ENCODE measurements at regions not wholly inside any gene's neighbourhood (a gene's known extent, or its start where the extent isn't known, plus 50 kb on each side); places are given as distances from the start of the nearest gene placed in this dataset.
"Not testable (repeated sequence)": the region's sequence is repeated elsewhere in the genome, so short reads cannot be mapped to it uniquely, and the experiment has no call there.

GRCh38 chr3:151552589-151552988, 91.7 kb upstream of the IGSF10 start:
- Histone ChIP-seq H3K9ac (ENCODE audit: low read depth, low read length) (no peak overlapping the region), H3K9me3 (ENCODE audit: insufficient read depth, low read depth, low read length) (no peaks in the 10 kb centered on the region), H3K4me1 (ENCODE audit: insufficient read depth, low read length) (peaks cover 7% of the 10 kb centered on the region; the same call in 1 of the 2 replicates), H3K36me3 (ENCODE audit: insufficient read depth, low read depth, low read length) (no peaks in the 10 kb centered on the region), H3K4me3 (ENCODE audit: low read length) (no peak overlapping the region), H3K27me3 (ENCODE audit: insufficient read depth, low read length) (no peaks in the 10 kb centered on the region), H3K27ac (ENCODE audit: low read length) (no peak overlapping the region)

GRCh38 chr3:151550642-151551041, 89.8 kb upstream of the IGSF10 start:
- Histone ChIP-seq H3K36me3 (ENCODE audit: insufficient read depth, low read depth, low read length) (no peaks in the 10 kb centered on the region), H3K4me3 (ENCODE audit: low read length) (no peak overlapping the region), H3K27ac (ENCODE audit: low read length) (no peak overlapping the region), H3K9ac (ENCODE audit: low read depth, low read length) (no peak overlapping the region), H3K4me1 (ENCODE audit: insufficient read depth, low read length) (peaks cover 7% of the 10 kb centered on the region; the same call in 1 of the 2 replicates), H3K9me3 (ENCODE audit: insufficient read depth, low read depth, low read length) (no peaks in the 10 kb centered on the region), H3K27me3 (ENCODE audit: insufficient read depth, low read length) (no peaks in the 10 kb centered on the region)

- Histone ChIP-seq H3K36me3 (ENCODE audit: insufficient read depth, low read depth, low read length) (no peaks in the 10 kb centered on the region), H3K27ac (ENCODE audit: low read length) (no peak overlapping the region), H3K9ac (ENCODE audit: low read depth, low read length) (no peak overlapping the region), H3K4me3 (ENCODE audit: low read length) (no peak overlapping the region), H3K9me3 (ENCODE audit: insufficient read depth, low read depth, low read length) (no peaks in the 10 kb centered on the region), H3K4me1 (ENCODE audit: insufficient read depth, low read length) (peaks cover 7% of the 10 kb centered on the region; the same call in 1 of the 2 replicates), H3K27me3 (ENCODE audit: insufficient read depth, low read length) (no peaks in the 10 kb centered on the region)
Observed at GRCh38 chr3:151550025-151550618, 89.3 kb upstream of the IGSF10 start.

GRCh38 chr3:151548195-151548594, 87.3 kb upstream of the IGSF10 start:
- H3K4me1 ChIP-seq (ENCODE audit: insufficient read depth, low read length) = peaks cover 10% of the 10 kb centered on the region; the same call in 1 of the 2 replicates
- no peak overlapping the region for H3K27ac ChIP-seq (ENCODE audit: low read length)
- no peaks in the 10 kb centered on the region for H3K9me3 ChIP-seq (ENCODE audit: insufficient read depth, low read depth, low read length)
- no peaks in the 10 kb centered on the region for H3K36me3 ChIP-seq (ENCODE audit: insufficient read depth, low read depth, low read length)
- no peak overlapping the region for H3K9ac ChIP-seq (ENCODE audit: low read depth, low read length)
- H3K4me3 ChIP-seq (ENCODE audit: low read length) = no peak overlapping the region
- H3K27me3 ChIP-seq (ENCODE audit: insufficient read depth, low read length) = no peaks in the 10 kb centered on the region

- Histone ChIP-seq H3K27ac (ENCODE audit: low read length) (no peak overlapping the region), H3K27me3 (ENCODE audit: insufficient read depth, low read length) (no peaks in the 10 kb centered on the region), H3K9me3 (ENCODE audit: insufficient read depth, low read depth, low read length) (no peaks in the 10 kb centered on the region), H3K9ac (ENCODE audit: low read depth, low read length) (no peak overlapping the region), H3K4me3 (ENCODE audit: low read length) (no peak overlapping the region), H3K4me1 (ENCODE audit: insufficient read depth, low read length) (peaks cover 5% of the 10 kb centered on the region), H3K36me3 (ENCODE audit: insufficient read depth, low read depth, low read length) (no peaks in the 10 kb centered on the region)
Observed at GRCh38 chr3:151544164-151544548, 83.3 kb upstream of the IGSF10 start.

- no peak overlapping the region for H3K27ac ChIP-seq (ENCODE audit: low read length)
- H3K36me3 ChIP-seq (ENCODE audit: insufficient read depth, low read depth, low read length) = no peaks in the 10 kb centered on the region
- H3K9ac ChIP-seq (ENCODE audit: low read depth, low read length) = no peak overlapping the region
- no peak overlapping the region for H3K4me3 ChIP-seq (ENCODE audit: low read length)
- H3K9me3 ChIP-seq (ENCODE audit: insufficient read depth, low read depth, low read length) = no peaks in the 10 kb centered on the region
- peaks cover 11% of the 10 kb centered on the region for H3K4me1 ChIP-seq (ENCODE audit: insufficient read depth, low read length)
- H3K27me3 ChIP-seq (ENCODE audit: insufficient read depth, low read length) = no peaks in the 10 kb centered on the region
Observed at GRCh38 chr3:151541178-151541577, 80.3 kb upstream of the IGSF10 start.

- Histone ChIP-seq H3K9me3 (ENCODE audit: insufficient read depth, low read depth, low read length) (no peaks in the 10 kb centered on the region), H3K36me3 (ENCODE audit: insufficient read depth, low read depth, low read length) (no peaks in the 10 kb centered on the region), H3K4me3 (ENCODE audit: low read length) (no peak overlapping the region), H3K9ac (ENCODE audit: low read depth, low read length) (no peak overlapping the region), H3K27ac (ENCODE audit: low read length) (no peak overlapping the region), H3K27me3 (ENCODE audit: insufficient read depth, low read length) (no peaks in the 10 kb centered on the region), H3K4me1 (ENCODE audit: insufficient read depth, low read length) (peaks cover 11% of the 10 kb centered on the region)
Observed at GRCh38 chr3:151539599-151539998, 78.7 kb upstream of the IGSF10 start.

GRCh38 chr3:151538456-151539393, 77.9 kb upstream of the IGSF10 start:
- H3K4me1 ChIP-seq (ENCODE audit: insufficient read depth, low read length) = peaks cover 8% of the 10 kb centered on the region
- no peak overlapping the region for H3K4me3 ChIP-seq (ENCODE audit: low read length)
- H3K9me3 ChIP-seq (ENCODE audit: insufficient read depth, low read depth, low read length) = no peaks in the 10 kb centered on the region
- no peaks in the 10 kb centered on the region for H3K36me3 ChIP-seq (ENCODE audit: insufficient read depth, low read depth, low read length)
- peak overlapping the region; percentile 28; the same call in 1 of the 2 replicates for H3K9ac ChIP-seq (ENCODE audit: low read depth, low read length)
- H3K27me3 ChIP-seq (ENCODE audit: insufficient read depth, low read length) = no peaks in the 10 kb centered on the region
- no peak overlapping the region for H3K27ac ChIP-seq (ENCODE audit: low read length)

GRCh38 chr3:151537726-151538125, 76.9 kb upstream of the IGSF10 start:
- Histone ChIP-seq H3K36me3 (ENCODE audit: insufficient read depth, low read depth, low read length) (no peaks in the 10 kb centered on the region), H3K27ac (ENCODE audit: low read length) (no peak overlapping the region), H3K4me3 (ENCODE audit: low read length) (no peak overlapping the region), H3K9ac (ENCODE audit: low read depth, low read length) (no peak overlapping the region), H3K4me1 (ENCODE audit: insufficient read depth, low read length) (peaks cover 8% of the 10 kb centered on the region), H3K27me3 (ENCODE audit: insufficient read depth, low read length) (no peaks in the 10 kb centered on the region), H3K9me3 (ENCODE audit: insufficient read depth, low read depth, low read length) (no peaks in the 10 kb centered on the region)

- H3K4me3 ChIP-seq (ENCODE audit: low read length) = no peak overlapping the region
- H3K4me1 ChIP-seq (ENCODE audit: insufficient read depth, low read length) = no peaks in the 10 kb centered on the region
- H3K36me3 ChIP-seq (ENCODE audit: insufficient read depth, low read depth, low read length) = no peaks in the 10 kb centered on the region
- H3K27ac ChIP-seq (ENCODE audit: low read length) = no peak overlapping the region
- H3K9ac ChIP-seq (ENCODE audit: low read depth, low read length) = no peak overlapping the region
- H3K27me3 ChIP-seq (ENCODE audit: insufficient read depth, low read length) = no peaks in the 10 kb centered on the region
- no peaks in the 10 kb centered on the region for H3K9me3 ChIP-seq (ENCODE audit: insufficient read depth, low read depth, low read length)
Observed at GRCh38 chr3:151526757-151527156, 65.9 kb upstream of the IGSF10 start.

- H3K36me3 ChIP-seq (ENCODE audit: insufficient read depth, low read depth, low read length) = no peaks in the 10 kb centered on the region
- no peak overlapping the region for H3K27ac ChIP-seq (ENCODE audit: low read length)
- H3K4me1 ChIP-seq (ENCODE audit: insufficient read depth, low read length) = no peaks in the 10 kb centered on the region
- no peaks in the 10 kb centered on the region for H3K9me3 ChIP-seq (ENCODE audit: insufficient read depth, low read depth, low read length)
- no peak overlapping the region for H3K9ac ChIP-seq (ENCODE audit: low read depth, low read length)
- H3K27me3 ChIP-seq (ENCODE audit: insufficient read depth, low read length) = no peaks in the 10 kb centered on the region
- no peak overlapping the region for H3K4me3 ChIP-seq (ENCODE audit: low read length)
Observed at GRCh38 chr3:151520105-151520504, 59.2 kb upstream of the IGSF10 start.

- not testable (repeated sequence) for H3K27ac ChIP-seq (ENCODE audit: low read length); H3K9ac ChIP-seq (ENCODE audit: low read depth, low read length); H3K36me3 ChIP-seq (ENCODE audit: insufficient read depth, low read depth, low read length); H3K27me3 ChIP-seq (ENCODE audit: insufficient read depth, low read length); H3K4me1 ChIP-seq (ENCODE audit: insufficient read depth, low read length); H3K4me3 ChIP-seq (ENCODE audit: low read length)
- H3K9me3 ChIP-seq (ENCODE audit: insufficient read depth, low read depth, low read length) = peaks cover 12% of the 10 kb centered on the region
Observed at GRCh38 chr3:151511433-151511832, 50.6 kb upstream of the IGSF10 start.
